Activated naive CD4-positive, alpha-beta T cell treated with anti-CD3 and anti-CD28 coated beads for 36 hours (primary cell): ENCODE measurements at regions not wholly inside any gene's neighbourhood (a gene's known extent, or its start where the extent isn't known, plus 50 kb on each side); places are given as distances from the start of the nearest gene placed in this dataset.

ENCODE experiments used
- CTCF ChIA-PET: fragments of 350-600 bp; sonication (Branson Sonifier 250); formaldehyde crosslinking; loops from one replicate; lab custom pipeline; 2021; ENCODE audit warnings: antibody characterized with exemption; lab: Charles Lee
- DNase-seq: peaks from one replicate; pipeline ENCODE4 v3.0.0-alpha.2; 2020
- H3K27ac Mint-ChIP-seq: one replicate; pipeline ENCODE4 v1.8.0; 2021; ENCODE audit warnings: mild to moderate bottlenecking, mixed read lengths
- H3K27me3 Mint-ChIP-seq: one replicate; pipeline ENCODE4 v1.8.0; 2021; ENCODE audit warnings: low read depth, mixed read lengths
- H3K36me3 Mint-ChIP-seq: one replicate; pipeline ENCODE4 v1.8.0; 2021; ENCODE audit warnings: low read depth, mixed read lengths
- H3K4me1 Mint-ChIP-seq: one replicate; pipeline ENCODE4 v1.8.0; 2021; ENCODE audit warnings: low read depth, mixed read lengths
- H3K4me3 Mint-ChIP-seq: one replicate; pipeline ENCODE4 v1.8.0; 2021; ENCODE audit warnings: mild to moderate bottlenecking, moderate library complexity, mixed read lengths
- H3K9me3 Mint-ChIP-seq: one replicate; pipeline ENCODE4 v1.8.0; 2021; ENCODE audit warnings: mixed read lengths
- intact Hi-C: fragments of 100-400 bp; cut with micrococcal nuclease; formaldehyde crosslinking; loops from one replicate; pipeline ENCODE4 v1.15.1; 2023

DNA sequence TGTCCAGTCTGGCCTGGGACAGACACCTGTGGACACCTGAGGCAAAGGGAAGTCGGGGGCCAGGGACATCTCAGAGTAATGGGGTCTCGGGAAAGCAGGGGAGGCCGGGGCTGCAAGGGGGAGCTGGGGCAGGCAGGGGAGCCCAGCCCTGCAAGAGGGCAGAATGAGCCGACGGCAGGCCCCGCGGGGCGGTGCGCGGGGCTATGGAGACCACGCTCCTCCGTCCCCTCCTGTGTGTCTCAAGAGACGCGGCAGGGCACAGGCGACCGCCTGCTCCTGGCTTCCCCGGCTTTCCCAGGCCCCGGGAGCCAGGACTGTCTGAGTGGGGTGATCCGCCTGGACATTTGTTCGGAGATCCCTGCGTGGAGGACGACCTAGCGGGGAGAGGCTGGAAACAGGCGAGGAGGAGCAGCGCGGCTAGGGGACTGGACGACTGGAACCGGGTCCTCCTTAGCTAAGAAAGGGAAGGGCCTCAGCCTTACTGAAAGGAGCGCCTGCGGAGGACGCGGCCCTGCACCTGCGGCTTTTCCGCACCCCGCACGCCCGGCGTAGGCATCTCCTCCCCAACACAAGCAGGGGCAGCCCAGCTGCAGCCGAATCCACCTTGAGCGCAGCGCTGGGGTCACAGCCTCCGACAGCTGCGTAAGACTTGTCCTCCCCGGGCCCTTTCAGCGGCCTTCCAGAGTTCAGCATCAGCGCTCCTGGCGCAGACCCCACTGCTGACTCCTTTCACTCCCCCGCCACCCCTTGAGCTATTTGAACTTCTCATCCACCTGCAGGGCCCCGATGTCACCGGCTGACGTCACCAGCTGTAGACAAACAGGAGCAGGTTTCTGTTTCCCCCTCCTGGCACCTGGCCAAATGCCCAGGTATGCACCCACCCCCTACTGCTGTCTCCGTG is 176.4 kb downstream of the ZNF248 start:
- Mint-ChIP-seq H3K4me1 (no peaks in the 10 kb centered on the region), H3K27me3 (no peaks in the 10 kb centered on the region), H3K4me3 (no peak overlapping the region)

DNA sequence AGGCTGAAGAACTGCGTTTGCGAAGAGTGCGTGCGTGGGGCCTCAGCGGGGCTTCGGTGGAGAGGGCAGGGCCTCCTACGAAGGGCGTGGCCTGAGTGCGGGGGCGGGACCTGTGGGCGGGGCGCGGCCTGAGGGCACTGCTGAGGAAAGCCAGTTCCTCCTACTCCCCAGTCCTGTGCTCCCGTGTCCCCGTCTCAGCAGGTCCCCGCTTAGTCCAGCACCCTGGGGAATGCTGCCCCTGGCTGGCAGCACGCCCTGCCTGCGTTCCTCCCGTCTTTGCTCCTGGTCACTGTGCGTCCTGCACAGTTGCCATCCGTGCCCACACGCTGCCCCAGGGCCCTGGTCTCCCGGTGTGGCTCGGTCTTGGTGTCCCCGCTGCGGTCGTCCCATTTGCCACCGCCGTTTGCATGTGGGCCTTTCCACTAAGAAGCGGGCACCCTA is 177.1 kb downstream of the ZNF248 start:
- no peak for DNase-seq
- intact Hi-C loops = no loop called here
- Mint-ChIP-seq H3K4me1 (no peaks in the 10 kb centered on the region), H3K27ac (no peak overlapping the region), H3K4me3 (no peak overlapping the region), H3K27me3 (no peaks in the 10 kb centered on the region), H3K36me3 (no peaks in the 10 kb centered on the region), H3K9me3 (no peaks in the 10 kb centered on the region)
- CTCF ChIA-PET = no interaction called here

More for the DNA sequence above, 176.4 kb downstream of the ZNF248 start:
- DNase-seq = no peak
- Mint-ChIP-seq H3K36me3 (no peaks in the 10 kb centered on the region), H3K9me3 (no peaks in the 10 kb centered on the region), H3K27ac (no peak overlapping the region)
- CTCF ChIA-PET = no interaction called here
- intact Hi-C loops = no loop called here

DNA sequence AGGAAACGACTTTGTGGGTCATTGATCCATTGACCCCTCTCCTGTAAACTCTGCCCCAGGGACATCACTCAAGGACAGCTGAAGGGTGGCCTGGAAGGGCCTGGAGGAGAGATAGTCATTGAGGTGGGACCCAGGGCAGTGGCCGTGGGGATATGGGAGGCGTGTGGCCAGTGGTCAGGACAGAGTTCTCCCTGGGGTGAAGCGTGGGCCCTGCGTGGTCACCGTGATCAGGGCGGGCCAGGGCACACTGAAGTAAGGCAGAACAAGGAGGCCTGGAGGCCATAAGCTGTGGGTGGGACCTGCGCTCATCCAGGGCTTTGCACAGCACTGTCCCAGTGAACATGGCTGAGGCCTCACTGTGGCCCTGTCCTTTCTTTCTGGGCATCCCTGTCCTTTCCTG is 177.9 kb downstream of the ZNF248 start:
- DNase-seq = no peak
- CTCF ChIA-PET = no interaction called here
- Mint-ChIP-seq H3K36me3 (no peaks in the 10 kb centered on the region), H3K4me1 (no peaks in the 10 kb centered on the region), H3K27me3 (no peaks in the 10 kb centered on the region), H3K9me3 (peaks cover under 1% of the 10 kb centered on the region), H3K27ac (no peak overlapping the region), H3K4me3 (no peak overlapping the region)
- intact Hi-C loops = no loop called here

DNA sequence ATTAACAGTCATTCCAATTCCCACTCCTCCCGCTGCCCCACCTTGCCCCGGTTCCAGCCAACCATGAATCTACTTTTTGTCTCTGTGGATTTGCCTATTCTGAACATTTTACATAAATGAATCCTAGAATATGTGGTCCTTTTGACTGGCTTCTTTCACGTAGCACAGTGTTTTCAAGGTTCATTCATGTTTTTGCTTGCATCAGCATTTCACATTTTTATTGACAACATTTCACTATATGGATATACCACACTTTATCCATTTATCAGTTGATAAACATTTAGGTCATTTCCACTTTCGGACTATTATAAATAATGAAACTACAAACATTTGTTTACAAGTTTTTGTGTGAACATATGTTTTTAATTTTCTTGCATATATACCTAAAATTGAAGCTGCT is 182.0 kb downstream of the ZNF248 start:
- intact Hi-C loops = no loop called here

DNA sequence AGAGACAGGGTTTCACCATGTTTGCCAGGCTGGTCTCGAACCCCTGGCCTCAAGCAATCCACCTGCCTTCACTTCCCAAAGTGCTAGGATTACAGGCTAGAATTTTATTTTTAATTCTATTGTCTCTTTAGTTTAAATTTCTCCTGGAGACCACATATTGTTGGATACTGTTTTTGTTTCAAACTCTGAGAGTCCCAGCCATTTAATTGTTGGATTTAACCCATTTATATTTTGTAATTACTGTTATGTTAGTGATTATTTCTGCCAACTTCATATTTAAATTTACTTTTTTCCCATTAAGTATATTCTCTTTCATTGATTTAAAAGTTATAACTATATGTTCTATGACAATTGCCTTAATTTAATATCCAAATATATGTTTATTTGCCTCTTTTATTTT is 185.6 kb downstream of the ZNF248 start:
- no peak overlapping the region for H3K4me3 Mint-ChIP-seq
- H3K27me3 Mint-ChIP-seq = no peaks in the 10 kb centered on the region
- DNase-seq = no peak
- H3K9me3 Mint-ChIP-seq = peaks cover 21% of the 10 kb centered on the region
- H3K36me3 Mint-ChIP-seq = peaks cover 1% of the 10 kb centered on the region
- no peaks in the 10 kb centered on the region for H3K4me1 Mint-ChIP-seq
- no peak overlapping the region for H3K27ac Mint-ChIP-seq
- intact Hi-C loops = no loop called here
- CTCF ChIA-PET = no interaction called here

More for the DNA sequence above, 182.0 kb downstream of the ZNF248 start:
- H3K9me3 Mint-ChIP-seq = peaks cover 13% of the 10 kb centered on the region
- no peak overlapping the region for H3K27ac Mint-ChIP-seq
- no peak for DNase-seq
- CTCF ChIA-PET = interaction anchor here (0.7 kb wide), 1 partner anchor 1595 kb away, joined by 3 read pairs; no protein-coding TSS in a partner anchor
- H3K27me3 Mint-ChIP-seq = no peaks in the 10 kb centered on the region
- H3K4me1 Mint-ChIP-seq = no peaks in the 10 kb centered on the region
- H3K4me3 Mint-ChIP-seq = no peak overlapping the region
- peaks cover 1% of the 10 kb centered on the region for H3K36me3 Mint-ChIP-seq

DNA sequence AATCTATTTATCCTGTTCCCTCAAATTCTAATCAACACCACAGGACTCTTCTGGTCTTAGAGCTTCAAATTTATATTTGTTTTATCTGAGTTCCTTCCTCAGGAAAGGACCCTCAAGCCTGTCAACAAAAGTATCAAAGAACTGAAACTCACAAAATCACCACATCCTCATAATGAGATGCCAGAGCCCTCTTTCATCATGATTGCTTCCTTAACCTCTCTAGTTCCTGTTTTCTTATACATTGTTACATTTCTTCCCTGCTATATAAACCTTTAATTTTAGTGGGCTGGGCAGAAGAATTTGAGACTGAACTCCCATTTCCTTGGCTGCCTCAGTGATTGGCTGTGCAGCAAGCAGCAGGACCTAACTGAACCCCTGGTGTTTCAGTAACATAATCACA is 189.7 kb downstream of the ZNF248 start:
- intact Hi-C loops = no loop called here
- Mint-ChIP-seq H3K9me3 (peaks cover 32% of the 10 kb centered on the region), H3K27ac (no peak overlapping the region), H3K4me3 (no peak overlapping the region), H3K36me3 (peaks cover 1% of the 10 kb centered on the region), H3K27me3 (no peaks in the 10 kb centered on the region), H3K4me1 (no peaks in the 10 kb centered on the region)
- CTCF ChIA-PET = no interaction called here
- no peak for DNase-seq

DNA sequence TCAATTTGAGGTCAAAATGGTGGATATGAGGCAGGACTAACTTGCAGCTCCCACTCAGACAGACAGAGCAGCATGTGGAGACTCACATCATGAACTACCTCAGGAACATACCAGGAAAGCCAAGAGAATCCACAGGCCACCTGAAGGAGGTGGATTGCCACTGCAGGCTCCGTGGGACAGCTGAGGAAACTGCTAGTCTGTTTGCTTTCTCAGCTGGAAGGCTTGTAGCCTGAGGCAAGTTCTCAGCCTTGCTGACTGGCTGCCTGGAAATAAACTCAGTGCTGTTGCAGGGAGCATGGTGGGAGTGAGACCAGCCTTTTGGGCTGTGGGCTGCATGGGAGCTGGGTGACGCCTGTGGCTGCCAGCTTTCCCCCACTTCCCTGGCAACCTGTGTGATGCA is 202.9 kb downstream of the ZNF248 start:
- intact Hi-C loops = no loop called here
- H3K4me1 Mint-ChIP-seq = no peaks in the 10 kb centered on the region

DNA sequence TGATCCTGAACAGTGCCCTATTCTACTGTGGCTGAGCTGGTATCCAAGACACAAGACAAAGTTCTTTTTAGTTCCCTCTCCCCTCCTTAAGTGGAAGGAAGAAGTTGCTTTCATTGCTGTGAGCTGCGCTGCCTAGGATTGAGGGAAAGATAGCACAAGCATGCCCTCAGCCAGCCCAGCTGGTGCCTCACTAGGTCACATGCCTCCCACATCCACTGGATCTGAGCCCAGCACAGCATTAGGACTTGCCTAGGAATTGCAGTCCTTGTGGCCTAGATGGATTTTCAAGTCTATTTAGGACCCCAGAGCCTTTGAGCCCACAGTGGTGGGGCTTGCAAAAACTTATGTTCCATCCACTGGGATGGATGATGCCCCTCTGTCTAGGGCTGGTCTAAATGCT is 214.2 kb downstream of the ZNF248 start:
- Mint-ChIP-seq H3K4me1 (no peaks in the 10 kb centered on the region), H3K27ac (no peak overlapping the region)
- intact Hi-C loops = no loop called here

More for the DNA sequence above, 202.9 kb downstream of the ZNF248 start:
- CTCF ChIA-PET = no interaction called here
- Mint-ChIP-seq H3K9me3 (peaks cover 24% of the 10 kb centered on the region), H3K4me3 (no peak overlapping the region), H3K36me3 (no peaks in the 10 kb centered on the region), H3K27ac (no peak overlapping the region), H3K27me3 (no peaks in the 10 kb centered on the region)
- DNase-seq = no peak

DNA sequence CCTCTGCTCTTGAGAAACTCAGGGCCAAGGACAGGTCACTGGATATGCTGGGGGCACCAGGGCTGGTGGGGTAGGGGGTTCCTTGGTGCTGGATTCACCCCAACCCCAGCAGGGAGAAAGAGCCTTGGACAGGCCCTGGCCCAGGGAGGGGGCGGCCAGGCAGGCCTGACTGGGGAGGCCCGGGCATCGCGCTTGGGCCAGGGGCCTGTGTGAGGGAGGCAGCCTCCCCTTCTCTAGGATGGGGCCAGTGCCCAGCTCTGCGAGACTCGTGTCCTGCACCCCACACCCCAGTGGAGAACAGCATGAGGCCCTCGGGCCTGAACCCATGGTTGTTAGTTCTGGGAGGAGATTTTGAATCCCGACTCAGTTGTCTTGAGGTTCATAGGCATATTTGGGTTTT is 217.1 kb downstream of the ZNF248 start:
- H3K9me3 Mint-ChIP-seq = peaks cover 27% of the 10 kb centered on the region
- no peak overlapping the region for H3K27ac Mint-ChIP-seq
- DNase-seq = no peak
- intact Hi-C loops = no loop called here
- H3K36me3 Mint-ChIP-seq = no peaks in the 10 kb centered on the region
- H3K4me3 Mint-ChIP-seq = no peak overlapping the region
- CTCF ChIA-PET = no interaction called here
- no peaks in the 10 kb centered on the region for H3K27me3 Mint-ChIP-seq
- H3K4me1 Mint-ChIP-seq = no peaks in the 10 kb centered on the region

More for the DNA sequence above, 214.2 kb downstream of the ZNF248 start:
- no peaks in the 10 kb centered on the region for H3K36me3 Mint-ChIP-seq
- peaks cover 12% of the 10 kb centered on the region for H3K9me3 Mint-ChIP-seq
- DNase-seq = no peak
- no peaks in the 10 kb centered on the region for H3K27me3 Mint-ChIP-seq
- CTCF ChIA-PET = no interaction called here
- no peak overlapping the region for H3K4me3 Mint-ChIP-seq

DNA sequence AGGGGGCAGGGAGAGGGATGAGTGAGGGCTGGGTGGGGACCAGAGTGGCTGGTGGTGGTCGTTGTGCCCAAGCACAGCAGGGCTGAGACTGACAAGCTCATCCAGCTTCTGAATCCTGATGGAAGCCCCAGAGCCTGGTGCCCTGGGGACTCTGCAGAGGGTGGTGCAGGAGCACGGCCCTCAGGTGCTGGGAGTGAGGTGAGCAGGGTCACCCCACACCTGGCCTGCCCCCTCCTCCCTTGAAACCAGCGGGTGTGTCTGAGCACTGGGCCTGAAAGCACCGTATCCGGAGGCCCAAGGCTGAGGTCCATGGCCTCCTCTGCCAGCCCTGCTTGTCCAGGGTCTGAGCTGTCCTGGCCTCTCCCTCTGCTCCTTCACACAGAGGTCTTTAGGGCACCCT is 218.2 kb downstream of the ZNF248 start:
- H3K9me3 Mint-ChIP-seq = peaks cover 29% of the 10 kb centered on the region
- intact Hi-C loops = no loop called here
- no peaks in the 10 kb centered on the region for H3K27me3 Mint-ChIP-seq
- no peak for DNase-seq
- H3K36me3 Mint-ChIP-seq = no peaks in the 10 kb centered on the region
- H3K4me1 Mint-ChIP-seq = no peaks in the 10 kb centered on the region
- CTCF ChIA-PET = no interaction called here
- H3K27ac Mint-ChIP-seq = no peak overlapping the region
- no peak overlapping the region for H3K4me3 Mint-ChIP-seq

DNA sequence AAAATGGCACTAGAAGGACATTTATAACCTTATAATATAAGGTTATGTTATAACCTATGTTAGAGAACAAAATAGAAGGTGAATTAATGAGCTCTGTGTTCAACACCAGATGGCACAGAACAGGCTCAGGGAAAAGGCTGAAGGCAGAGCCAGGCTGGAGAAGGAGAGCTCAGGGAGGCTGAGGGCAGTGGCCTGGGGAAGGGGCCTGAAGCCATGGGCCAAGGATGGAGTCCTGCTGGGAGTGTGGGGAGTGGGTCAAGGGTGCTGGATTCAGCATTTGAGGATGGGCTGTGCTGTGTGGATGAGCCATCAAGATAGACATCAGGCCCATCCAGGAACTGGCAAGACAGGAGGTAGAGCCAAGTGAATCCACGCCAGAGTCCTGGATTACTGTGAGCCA is 218.8 kb downstream of the ZNF248 start:
- Mint-ChIP-seq H3K27ac (no peak overlapping the region), H3K9me3 (peaks cover 31% of the 10 kb centered on the region), H3K36me3 (no peaks in the 10 kb centered on the region), H3K4me1 (no peaks in the 10 kb centered on the region), H3K27me3 (no peaks in the 10 kb centered on the region), H3K4me3 (no peak overlapping the region)
- DNase-seq = no peak
- CTCF ChIA-PET = no interaction called here
- intact Hi-C loops = no loop called here

DNA sequence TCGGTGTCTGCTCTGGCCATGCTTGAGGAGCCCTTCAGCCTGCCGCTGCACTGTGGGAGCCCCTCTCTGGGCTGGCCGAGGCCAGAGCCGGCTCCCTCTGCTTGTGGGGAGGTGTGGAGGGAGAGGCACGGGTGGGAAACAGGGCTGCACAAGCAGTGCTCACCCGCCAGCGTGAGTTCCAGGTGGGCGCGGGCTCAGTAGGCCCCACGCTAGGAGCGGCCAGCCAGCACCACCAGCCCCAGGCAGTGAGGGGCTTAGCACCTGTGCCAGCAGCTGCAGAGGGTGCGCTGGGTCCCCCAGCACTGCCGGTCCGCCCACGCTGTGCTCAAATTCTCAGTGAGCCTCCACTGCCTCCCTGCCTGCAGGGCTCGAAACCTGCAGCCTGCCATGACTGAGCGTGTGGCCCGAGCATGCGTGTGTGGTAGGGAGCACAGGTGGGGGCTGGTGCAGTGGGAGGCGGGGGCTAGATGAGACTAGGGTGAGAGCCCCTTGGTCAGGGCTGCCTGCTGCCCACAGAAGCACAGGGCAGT is 223.0 kb downstream of the ZNF248 start:
- CTCF ChIA-PET = no interaction called here
- intact Hi-C loops = no loop called here
- no peak for DNase-seq
- H3K27ac Mint-ChIP-seq = no peak overlapping the region
- no peaks in the 10 kb centered on the region for H3K27me3 Mint-ChIP-seq
- peaks cover 2% of the 10 kb centered on the region for H3K36me3 Mint-ChIP-seq
- no peaks in the 10 kb centered on the region for H3K4me1 Mint-ChIP-seq
- no peak overlapping the region for H3K4me3 Mint-ChIP-seq
- peaks cover 34% of the 10 kb centered on the region for H3K9me3 Mint-ChIP-seq

DNA sequence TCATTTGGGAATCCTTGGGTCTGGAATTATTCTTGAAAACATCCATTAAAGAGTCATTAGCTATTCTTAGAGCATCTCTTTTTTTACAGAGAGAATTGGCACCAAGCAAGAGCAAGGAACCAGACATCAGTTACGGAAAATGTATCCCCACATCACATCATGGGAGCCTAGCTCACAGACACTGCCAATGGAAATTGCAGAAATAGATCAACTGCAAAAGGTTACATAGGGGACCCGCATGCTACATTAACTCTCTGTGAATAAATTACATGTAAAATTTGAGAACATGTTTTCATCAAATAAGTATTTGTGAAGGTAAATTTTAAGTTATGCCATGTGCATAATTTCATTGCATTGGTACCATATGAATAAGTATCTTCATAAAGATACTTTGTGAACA is 224.8 kb downstream of the ZNF248 start:
- no peak overlapping the region for H3K27ac Mint-ChIP-seq
- intact Hi-C loops = no loop called here
- CTCF ChIA-PET = no interaction called here
- H3K4me1 Mint-ChIP-seq = no peaks in the 10 kb centered on the region
- no peak for DNase-seq
- H3K4me3 Mint-ChIP-seq = no peak overlapping the region
- H3K27me3 Mint-ChIP-seq = no peaks in the 10 kb centered on the region
- H3K36me3 Mint-ChIP-seq = peaks cover 2% of the 10 kb centered on the region
- H3K9me3 Mint-ChIP-seq = peaks cover 28% of the 10 kb centered on the region
